OCI-LY3 (cell line): ENCODE measurements at regions not wholly inside any gene's neighbourhood (a gene's known extent, or its start where the extent isn't known, plus 50 kb on each side); places are given as distances from the start of the nearest gene placed in this dataset.

ENCODE experiments used
- EZH2phosphoT487 ChIP-seq: fragments of 200-600 bp; shearing (Covaris generic); IDR thresholded peaks from 2 replicates; pipeline ENCODE4 v1.6.1; 2018; ENCODE audit warnings: antibody characterized with exemption, mixed run types, low read depth
- TF ChIP-seq, protein P1 (sequence below): fragments of 200-600, 300-600 bp; sonication (generic); IDR thresholded peaks from 2 replicates; pipeline ENCODE4 v1.5.1; 2014; ENCODE audit warnings: antibody characterized with exemption, low read length, low read depth

- TF ChIP-seq, protein P1, sequence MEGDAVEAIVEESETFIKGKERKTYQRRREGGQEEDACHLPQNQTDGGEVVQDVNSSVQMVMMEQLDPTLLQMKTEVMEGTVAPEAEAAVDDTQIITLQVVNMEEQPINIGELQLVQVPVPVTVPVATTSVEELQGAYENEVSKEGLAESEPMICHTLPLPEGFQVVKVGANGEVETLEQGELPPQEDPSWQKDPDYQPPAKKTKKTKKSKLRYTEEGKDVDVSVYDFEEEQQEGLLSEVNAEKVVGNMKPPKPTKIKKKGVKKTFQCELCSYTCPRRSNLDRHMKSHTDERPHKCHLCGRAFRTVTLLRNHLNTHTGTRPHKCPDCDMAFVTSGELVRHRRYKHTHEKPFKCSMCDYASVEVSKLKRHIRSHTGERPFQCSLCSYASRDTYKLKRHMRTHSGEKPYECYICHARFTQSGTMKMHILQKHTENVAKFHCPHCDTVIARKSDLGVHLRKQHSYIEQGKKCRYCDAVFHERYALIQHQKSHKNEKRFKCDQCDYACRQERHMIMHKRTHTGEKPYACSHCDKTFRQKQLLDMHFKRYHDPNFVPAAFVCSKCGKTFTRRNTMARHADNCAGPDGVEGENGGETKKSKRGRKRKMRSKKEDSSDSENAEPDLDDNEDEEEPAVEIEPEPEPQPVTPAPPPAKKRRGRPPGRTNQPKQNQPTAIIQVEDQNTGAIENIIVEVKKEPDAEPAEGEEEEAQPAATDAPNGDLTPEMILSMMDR, result no peak
- TF ChIP-seq EZH2phosphoT487, result no peak
These were observed 519.3 kb upstream of the CDH11 start for GRCh38 chr16:65641049-65641761.
